HepG2 (cell line): ENCODE measurements at regions not wholly inside any gene's neighbourhood (a gene's known extent, or its start where the extent isn't known, plus 50 kb on each side); places are given as distances from the start of the nearest gene placed in this dataset.

ENCODE experiments used
- ATAC-seq: fragments of 200-7000 bp; cut with Tn5 transposase; 3 replicates; pipeline ENCODE4 v1.9.1; 2020; ENCODE audit warnings: mild to moderate bottlenecking, moderate library complexity
- BruUV-seq: library from RNA; stranded (reverse); fragments of 400-500 nt; replicated peaks from 2 replicates; lab custom pipeline; 2021; lab: Mats Ljungman, UMichigan
- CTCF ChIA-PET: fragments of 300-600 bp; formaldehyde crosslinking; extraction: SDS; loops from one replicate; lab custom pipeline; 2021; ENCODE audit warnings: low total read pairs, inconsistent platforms, low intra/inter-chr PET ratio; lab: Yijun Ruan, JAX
- POLR2A ChIA-PET: fragments of 350-600 bp; sonication (Branson Sonifier 250); formaldehyde crosslinking; loops from one replicate; lab custom pipeline; 2020; ENCODE audit warnings: antibody characterized with exemption, inconsistent platforms; lab: Yijun Ruan, JAX
- DNase-seq: peaks from one replicate; pipeline ENCODE4 v3.0.0-alpha.2; 2015; ENCODE audit warnings: low spot score
- FAIRE-seq: peaks from 3 replicates; lab custom pipeline; 2011; peaks lifted over from hg19 to GRCh38; lab: Jason Lieb, UNC
- H2AFZ ChIP-seq: one replicate; pipeline ENCODE4 v1.6.1; 2011; ENCODE audit warnings: low read length, inconsistent platforms
- H3K27ac ChIP-seq: fragments of 300-600 bp; 3 replicates; pipeline ENCODE4 v1.8.0; 2011; ENCODE audit warnings: mixed run types, mild to moderate bottlenecking, mixed read lengths, low read length, inconsistent platforms; ENCODE audit not compliant: insufficient read depth; ENCODE audit errors: extremely low read length
- H3K27me3 ChIP-seq, 2 experiments: fragments of 200-600 bp in 1 of 2; 2 replicates in 1 of 2; 3 replicates in 1 of 2; pipeline versions ENCODE4 v1.6.0 to v1.8.0; 2011; ENCODE audit warnings: low read length in 2 of 2, mild to moderate bottlenecking in 2 of 2, moderate library complexity in 2 of 2, inconsistent platforms in 1 of 2; ENCODE audit not compliant: insufficient read depth in 2 of 2, control insufficient read depth in 1 of 2
- H3K36me3 ChIP-seq, 2 experiments: fragments of 200-600 bp in 1 of 2; replicated peaks in 1 of 2; 2 replicates in 1 of 2; 3 replicates in 1 of 2; pipeline versions ENCODE4 v1.5.1 to v1.8.0; 2011; ENCODE audit warnings: low read length in 2 of 2, inconsistent platforms in 1 of 2; ENCODE audit not compliant: insufficient read depth in 2 of 2, control insufficient read depth in 1 of 2
- H3K4me1 ChIP-seq: 2 replicates; pipeline ENCODE4 v1.5.1; 2012; ENCODE audit warnings: low read length, inconsistent platforms; ENCODE audit not compliant: insufficient read depth
- H3K4me2 ChIP-seq: 2 replicates; pipeline ENCODE4 v1.6.0; 2011; ENCODE audit warnings: low read depth, low read length, inconsistent platforms
- H3K4me3 ChIP-seq, 3 experiments: fragments of 200-600 bp in 1 of 3; sonication (generic), shearing (Covaris generic) in 1 of 3; replicated peaks in 1 of 3; 2 replicates each; pipeline ENCODE4 v1.5.1; 2011 to 2016; ENCODE audit warnings: low read length in 3 of 3, inconsistent platforms in 2 of 3, low read depth in 2 of 3, mild to moderate bottlenecking in 2 of 3, control low read depth in 1 of 3, mixed read lengths in 1 of 3; ENCODE audit not compliant: insufficient read depth in 1 of 3
- H3K79me2 ChIP-seq: one replicate; pipeline ENCODE4 v1.6.1; 2011; ENCODE audit warnings: low read length, inconsistent platforms; ENCODE audit not compliant: insufficient read depth
- H3K9ac ChIP-seq: 2 replicates; pipeline ENCODE4 v1.6.0; 2011; ENCODE audit warnings: mild to moderate bottlenecking, low read depth, low read length, inconsistent platforms; ENCODE audit not compliant: insufficient read depth
- H3K9me3 ChIP-seq: 2 replicates; pipeline ENCODE4 v1.5.1; 2012; ENCODE audit warnings: mild to moderate bottlenecking, low read length
- H4K20me1 ChIP-seq: 2 replicates; pipeline ENCODE4 v1.6.0; 2011; ENCODE audit warnings: inconsistent platforms, mild to moderate bottlenecking, low read length, moderate library complexity; ENCODE audit not compliant: insufficient read depth
- CENPX ChIP-seq: sonication (generic); formaldehyde crosslinking; IDR thresholded peaks from 2 replicates; pipeline ENCODE4 v1.9.0; 2021; ENCODE audit warnings: mild to moderate bottlenecking, missing genetic modification reagents, moderate library complexity
- EEA1 ChIP-seq: sonication (generic); formaldehyde crosslinking; IDR thresholded peaks from 2 replicates; pipeline ENCODE4 v1.5.1; 2020; ENCODE audit warnings: mild to moderate bottlenecking, missing genetic modification reagents, borderline replicate concordance
- ELF1 ChIP-seq: sonication (generic); formaldehyde crosslinking; IDR thresholded peaks from 2 replicates; pipeline ENCODE4 v1.4.0; 2020; ENCODE audit warnings: missing genetic modification reagents
- ELF4 ChIP-seq: sonication (generic); formaldehyde crosslinking; IDR thresholded peaks from 2 replicates; pipeline ENCODE4 v1.5.0; 2020; ENCODE audit warnings: missing genetic modification reagents, mild to moderate bottlenecking, moderate library complexity, borderline replicate concordance
- GATAD2A ChIP-seq: IDR thresholded peaks from 2 replicates; pipeline ENCODE4 v1.6.1; 2016
- IKZF5 ChIP-seq: IDR thresholded peaks from 2 replicates; pipeline ENCODE4 v1.6.1; 2018; ENCODE audit warnings: missing genetic modification reagents, mild to moderate bottlenecking, missing compliant biosample characterization
- MAFF ChIP-seq: IDR thresholded peaks from 2 replicates; pipeline ENCODE4 v1.6.1; 2011; ENCODE audit warnings: low read depth, low read length, improper control_type of control experiment
- RXRB ChIP-seq: IDR thresholded peaks from 2 replicates; pipeline ENCODE4 v1.6.1; 2016; ENCODE audit warnings: borderline replicate concordance, missing genetic modification reagents, missing compliant biosample characterization
- SOX5 ChIP-seq: IDR thresholded peaks from 2 replicates; pipeline ENCODE4 v1.6.1; 2016; ENCODE audit warnings: borderline replicate concordance
- SOX6 ChIP-seq, 2 experiments: fragments of 450-650 bp in 1 of 2; sonication (generic) in 1 of 2; formaldehyde crosslinking in 1 of 2; IDR thresholded peaks; 2 replicates each; pipeline versions ENCODE4 v1.4.0 to v1.6.1; 2017 to 2020; ENCODE audit warnings: antibody characterized with exemption in 1 of 2, mild to moderate bottlenecking in 1 of 2, missing genetic modification reagents in 1 of 2
- TGIF2 ChIP-seq: IDR thresholded peaks from 2 replicates; pipeline ENCODE4 v1.6.1; 2016; ENCODE audit warnings: control low read depth, missing compliant biosample characterization
- TOE1 ChIP-seq: sonication (generic); formaldehyde crosslinking; IDR thresholded peaks from 2 replicates; pipeline ENCODE4 v1.4.0; 2020; ENCODE audit warnings: mild to moderate bottlenecking, missing genetic modification reagents
- U2AF2 ChIP-seq: fragments of 200-400 bp; formaldehyde crosslinking; IDR thresholded peaks from 2 replicates; pipeline ENCODE4 v1.6.1; 2017; ENCODE audit warnings: low read depth, mild to moderate bottlenecking, low read length
- ZKSCAN1 ChIP-seq: fragments of 150-350 bp; IDR thresholded peaks from 2 replicates; pipeline ENCODE4 v1.6.1; 2014; ENCODE audit warnings: low read length
- ZNF142 ChIP-seq: sonication (generic); formaldehyde crosslinking; IDR thresholded peaks from 2 replicates; pipeline ENCODE4 v1.4.0; 2020; ENCODE audit warnings: missing genetic modification reagents
- ZNF260 ChIP-seq: sonication (generic); formaldehyde crosslinking; IDR thresholded peaks from 2 replicates; pipeline ENCODE4 v1.4.0; 2020; ENCODE audit warnings: missing genetic modification reagents, low read depth, mild to moderate bottlenecking, borderline replicate concordance
- ZNF354B ChIP-seq: sonication (generic); formaldehyde crosslinking; IDR thresholded peaks from 2 replicates; pipeline ENCODE4 v1.8.0; 2022; ENCODE audit warnings: mild to moderate bottlenecking, missing genetic modification reagents
- ZNF543 ChIP-seq: sonication (generic); formaldehyde crosslinking; IDR thresholded peaks from 2 replicates; pipeline ENCODE4 v1.4.0; 2020; ENCODE audit warnings: mild to moderate bottlenecking, missing genetic modification reagents
- WGBS: methylation state at CpG from one replicate; pipeline ENCODE4 v1.1.6; 2017; ENCODE audit warnings: low lambda C conversion rate; 5-methylcytosine and 5-hydroxymethylcytosine counted together
- in situ Hi-C: cut with HindIII; loops from 2 replicates; pipeline ENCODE4 v1.10.0; 2017; ENCODE audit warnings: low pct_unique_long_range_greater_than_20kb; ENCODE audit not compliant: extremely low pct_ligation_motif_present
- intact Hi-C: fragments of 100-400 bp; cut with micrococcal nuclease; formaldehyde crosslinking; loops from one replicate; pipeline ENCODE4 v1.10.0; 2022; ENCODE audit not compliant: unreplicated experiment

GRCh38 chr2:235398321-235398720 lies 95.5 kb upstream of the AGAP1 start:
- no peaks in the 10 kb centered on the region for H3K79me2 ChIP-seq
- no peak for ATAC-seq
- no peak overlapping the region for H2AFZ ChIP-seq
- H3K27me3 ChIP-seq: peaks cover 0 to 25% of the 10 kb centered on the region in 2 experiments; a peak in 2 of 5 replicates
- POLR2A ChIA-PET: no interaction called here
- peaks cover 10% of the 10 kb centered on the region; the same call in 1 of the 2 replicates for H3K4me1 ChIP-seq
- FAIRE-seq: no peak
- no peak overlapping the region for H3K4me3 ChIP-seq
- WGBS: 6% methylated on average over 2 of the region's 2 CpGs
- intact Hi-C loops (no loop called here), in situ Hi-C loops (no loop called here)
- TF ChIP-seq RXRB (CRISPR knock-in tag) (no peak), GATAD2A (CRISPR knock-in tag) (no peak), ZNF354B (CRISPR knock-in tag) (no peak), IKZF5 (CRISPR knock-in tag) (no peak), EEA1 (CRISPR knock-in tag) (no peak), ZNF543 (no peak), ZNF142 (CRISPR knock-in tag) (no peak), SOX6 (IDR thresholded peaks at IDR 0.05) (no peak), SOX6 (CRISPR knock-in tag; IDR thresholded peaks at IDR 0.05) (no peak), CENPX (no peak), MAFF (no peak), ZNF260 (no peak), ELF1 (CRISPR knock-in tag) (no peak), U2AF2 (no peak), TGIF2 (CRISPR knock-in tag) (no peak), TOE1 (CRISPR knock-in tag) (no peak), SOX5 (no peak), ZKSCAN1 (no peak), ELF4 (CRISPR knock-in tag) (no peak)
- H3K9me3 ChIP-seq: no peaks in the 10 kb centered on the region
- H3K36me3 ChIP-seq: no peaks in the 10 kb centered on the region
- DNase-seq: no peak
- no TSS peak for BruUV-seq
- CTCF ChIA-PET: no interaction called here
- no peak overlapping the region for H3K27ac ChIP-seq
- no peaks in the 10 kb centered on the region for H4K20me1 ChIP-seq
- no peak overlapping the region for H3K4me2 ChIP-seq
- no peak overlapping the region for H3K9ac ChIP-seq
